SK-N-MC (cell line): ENCODE measurements at regions not wholly inside any gene's neighbourhood (a gene's known extent, or its start where the extent isn't known, plus 50 kb on each side); places are given as distances from the start of the nearest gene placed in this dataset.

ENCODE experiments used
- EZH2 ChIP-seq: fragments of 200-600 bp; sonication (generic); IDR thresholded peaks from one replicate; pipeline ENCODE4 v1.6.1; 2017; ENCODE audit warnings: antibody characterized with exemption
- FOXP2 ChIP-seq: optimal IDR thresholded peaks from 2 replicates; pipeline ENCODE3; 2011; ENCODE audit warnings: mild to moderate bottlenecking, moderate library complexity; ENCODE audit not compliant: insufficient read depth; ENCODE audit errors: extremely low read length, control extremely low read depth
- POLR2AphosphoS5 ChIP-seq: IDR thresholded peaks from 2 replicates; pipeline ENCODE4 v1.6.1; 2012; ENCODE audit warnings: mild to moderate bottlenecking, low read depth, low read length, borderline replicate concordance

DNA sequence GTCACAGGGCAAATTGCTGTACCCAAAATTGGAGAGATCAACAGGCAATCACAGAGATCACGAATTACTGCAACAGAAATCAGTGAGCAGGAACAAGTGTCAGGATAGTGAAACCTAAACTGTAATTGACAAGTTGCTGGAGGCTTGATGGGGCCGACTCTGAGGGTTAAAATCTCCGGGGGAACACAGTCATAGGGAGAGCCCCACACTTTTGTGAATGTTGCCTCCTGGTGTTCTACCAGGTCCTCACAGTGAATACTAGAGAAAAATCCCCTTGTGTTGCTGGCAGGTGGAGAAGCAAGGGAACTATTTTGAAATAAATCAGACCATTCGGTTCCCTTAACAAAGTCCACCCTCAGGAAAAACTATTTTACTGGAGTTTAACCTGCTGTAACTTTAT is 697.5 kb upstream of the CBLB start:
- TF ChIP-seq EZH2 (no peak), POLR2AphosphoS5 (no peak), FOXP2 (no peak)
